ENCODE measurements at regions not wholly inside any gene's neighbourhood (a gene's known extent, or its start where the extent isn't known, plus 50 kb on each side); places are given as distances from the start of the nearest gene placed in this dataset.

- DNase-seq (ENCODE audit: low spot score), result no peak
These were observed 125.1 kb upstream of the MAGI3 start for GRCh38 chr1:113265196-113265595.

GRCh38 chr1:113266788-113267187 lies 123.5 kb upstream of the MAGI3 start:
- DNase-seq (ENCODE audit: low spot score), result no peak

- DNase-seq (ENCODE audit: low spot score), result no peak
These were observed 120.9 kb upstream of the MAGI3 start for GRCh38 chr1:113269168-113269963.

- DNase-seq (ENCODE audit: low spot score), result peak; percentile 8
These were observed 119.3 kb upstream of the MAGI3 start for GRCh38 chr1:113271039-113271438.

GRCh38 chr1:113275083-113275482 lies 115.2 kb upstream of the MAGI3 start:
- DNase-seq (ENCODE audit: low spot score), result no peak

GRCh38 chr1:113275691-113276090 lies 114.6 kb upstream of the MAGI3 start:
- DNase-seq (ENCODE audit: low spot score), result no peak

GRCh38 chr1:113276507-113276906 lies 113.8 kb upstream of the MAGI3 start:
- DNase-seq (ENCODE audit: low spot score), result no peak

GRCh38 chr1:113278371-113278770 lies 111.9 kb upstream of the MAGI3 start:
- DNase-seq (ENCODE audit: low spot score), result no peak

- no peak for DNase-seq (ENCODE audit: low spot score)
These were observed 111.5 kb upstream of the MAGI3 start for GRCh38 chr1:113278777-113279176.

- DNase-seq (ENCODE audit: low spot score), result no peak
These were observed 110.4 kb upstream of the MAGI3 start for GRCh38 chr1:113279776-113280391.

- DNase-seq (ENCODE audit: low spot score), result no peak
These were observed 109.7 kb upstream of the MAGI3 start for GRCh38 chr1:113280581-113280980.

- no peak for DNase-seq (ENCODE audit: low spot score)
These were observed 108.8 kb upstream of the MAGI3 start for GRCh38 chr1:113281550-113281949.

- DNase-seq (ENCODE audit: low spot score), result no peak
These were observed 108.1 kb upstream of the MAGI3 start for GRCh38 chr1:113282008-113282892.

- DNase-seq (ENCODE audit: low spot score), result no peak
These were observed 107.4 kb upstream of the MAGI3 start for GRCh38 chr1:113282893-113283285.

- DNase-seq (ENCODE audit: low spot score), result no peak
These were observed 106.4 kb upstream of the MAGI3 start for GRCh38 chr1:113283914-113284313.

GRCh38 chr1:113286156-113286555 lies 104.2 kb upstream of the MAGI3 start:
- no peak for DNase-seq (ENCODE audit: low spot score)

GRCh38 chr1:113291777-113292602 lies 98.3 kb upstream of the MAGI3 start:
- no peak for DNase-seq (ENCODE audit: low spot score)

- no peak for DNase-seq (ENCODE audit: low spot score)
These were observed 97.6 kb upstream of the MAGI3 start for GRCh38 chr1:113292603-113293255.

- no peak for DNase-seq (ENCODE audit: low spot score)
These were observed 97.1 kb upstream of the MAGI3 start for GRCh38 chr1:113293256-113293626.

GRCh38 chr1:113297749-113298148 lies 92.6 kb upstream of the MAGI3 start:
- DNase-seq (ENCODE audit: low spot score), result no peak

- DNase-seq (ENCODE audit: low spot score), result no peak
These were observed 91.4 kb upstream of the MAGI3 start for GRCh38 chr1:113298941-113299340.
